ENCODE measurements at regions not wholly inside any gene's neighbourhood (a gene's known extent, or its start where the extent isn't known, plus 50 kb on each side); places are given as distances from the start of the nearest gene placed in this dataset.
"Not testable (repeated sequence)": the region's sequence is repeated elsewhere in the genome, so short reads cannot be mapped to it uniquely, and the experiment has no call there.

DNA sequence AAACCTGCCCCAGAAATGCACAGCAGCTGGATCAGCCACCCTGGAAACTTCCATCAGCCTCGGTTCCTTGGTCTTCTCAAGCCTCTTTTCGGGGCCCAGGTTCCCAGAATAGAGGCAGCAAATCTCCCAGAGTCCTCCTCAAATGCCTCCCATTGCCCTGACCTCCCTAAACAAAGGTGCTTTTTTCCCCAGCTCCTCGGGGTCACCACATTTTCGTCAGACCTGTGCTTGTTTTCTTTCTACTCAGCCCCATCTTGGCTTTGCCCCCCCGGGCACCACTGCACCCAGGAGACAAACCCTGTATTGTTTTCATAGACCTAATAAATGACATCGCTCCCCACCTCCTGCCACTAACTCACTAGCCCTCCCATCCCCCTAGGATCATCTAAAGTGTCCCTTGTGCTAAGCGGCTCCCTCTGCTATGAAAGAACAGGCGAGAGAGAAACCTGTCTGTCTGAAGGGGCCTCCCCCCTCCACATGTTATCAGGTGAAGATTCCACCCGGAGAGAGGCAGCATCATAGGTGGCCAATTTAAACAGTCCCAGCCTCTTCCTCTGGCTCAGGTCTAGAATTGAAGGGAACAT is 451.1 kb downstream of the SOX9 start:
- peaks cover 15% of the 10 kb centered on the region; the same call in 1 of the 2 replicates for H4K20me1 ChIP-seq (ENCODE audit: insufficient read depth, low read length)
- H2AFZ ChIP-seq (ENCODE audit: low read length) = no peak overlapping the region
- H3K36me3 ChIP-seq (replicated peaks; ENCODE audit: insufficient read depth, low read length) = no peaks in the 10 kb centered on the region
- no peaks in the 10 kb centered on the region for H3K9me3 ChIP-seq (replicated peaks; ENCODE audit: insufficient read depth, low read length)
- TF ChIP-seq EZH2 (optimal IDR thresholded peaks at IDR 0.05; ENCODE audit: low read depth, low read length) (no peak), EZH2phosphoT487 (IDR thresholded peaks at IDR 0.05; ENCODE audit: low read length) (no peak)
- TF ChIP-seq, protein P1, sequence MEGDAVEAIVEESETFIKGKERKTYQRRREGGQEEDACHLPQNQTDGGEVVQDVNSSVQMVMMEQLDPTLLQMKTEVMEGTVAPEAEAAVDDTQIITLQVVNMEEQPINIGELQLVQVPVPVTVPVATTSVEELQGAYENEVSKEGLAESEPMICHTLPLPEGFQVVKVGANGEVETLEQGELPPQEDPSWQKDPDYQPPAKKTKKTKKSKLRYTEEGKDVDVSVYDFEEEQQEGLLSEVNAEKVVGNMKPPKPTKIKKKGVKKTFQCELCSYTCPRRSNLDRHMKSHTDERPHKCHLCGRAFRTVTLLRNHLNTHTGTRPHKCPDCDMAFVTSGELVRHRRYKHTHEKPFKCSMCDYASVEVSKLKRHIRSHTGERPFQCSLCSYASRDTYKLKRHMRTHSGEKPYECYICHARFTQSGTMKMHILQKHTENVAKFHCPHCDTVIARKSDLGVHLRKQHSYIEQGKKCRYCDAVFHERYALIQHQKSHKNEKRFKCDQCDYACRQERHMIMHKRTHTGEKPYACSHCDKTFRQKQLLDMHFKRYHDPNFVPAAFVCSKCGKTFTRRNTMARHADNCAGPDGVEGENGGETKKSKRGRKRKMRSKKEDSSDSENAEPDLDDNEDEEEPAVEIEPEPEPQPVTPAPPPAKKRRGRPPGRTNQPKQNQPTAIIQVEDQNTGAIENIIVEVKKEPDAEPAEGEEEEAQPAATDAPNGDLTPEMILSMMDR (IDR thresholded peaks at IDR 0.05; ENCODE audit: low read length) = no peak
- DNase-seq = no peak
- H3K4me3 ChIP-seq (ENCODE audit: low read length) = no peak overlapping the region
- H3K9me2 ChIP-seq (replicated peaks; ENCODE audit: insufficient read depth, low read length) = no peaks in the 10 kb centered on the region
- H3K4me1 ChIP-seq (ENCODE audit: low read length) = peaks cover 7% of the 10 kb centered on the region; the same call in 1 of the 2 replicates
- H3K79me2 ChIP-seq (ENCODE audit: low read length) = peaks cover 100% of the 10 kb centered on the region
- H3F3A ChIP-seq (ENCODE audit: insufficient read depth, low read length) = no peaks in the 10 kb centered on the region
- H3K4me2 ChIP-seq (ENCODE audit: low read depth, low read length) = no peak overlapping the region
- no peaks in the 10 kb centered on the region for H3K27me3 ChIP-seq (replicated peaks; ENCODE audit: insufficient read depth, low read length)
- no peak overlapping the region for H3K27ac ChIP-seq (ENCODE audit: low read length)
- no peak overlapping the region for H3K9ac ChIP-seq (ENCODE audit: low read length)

DNA sequence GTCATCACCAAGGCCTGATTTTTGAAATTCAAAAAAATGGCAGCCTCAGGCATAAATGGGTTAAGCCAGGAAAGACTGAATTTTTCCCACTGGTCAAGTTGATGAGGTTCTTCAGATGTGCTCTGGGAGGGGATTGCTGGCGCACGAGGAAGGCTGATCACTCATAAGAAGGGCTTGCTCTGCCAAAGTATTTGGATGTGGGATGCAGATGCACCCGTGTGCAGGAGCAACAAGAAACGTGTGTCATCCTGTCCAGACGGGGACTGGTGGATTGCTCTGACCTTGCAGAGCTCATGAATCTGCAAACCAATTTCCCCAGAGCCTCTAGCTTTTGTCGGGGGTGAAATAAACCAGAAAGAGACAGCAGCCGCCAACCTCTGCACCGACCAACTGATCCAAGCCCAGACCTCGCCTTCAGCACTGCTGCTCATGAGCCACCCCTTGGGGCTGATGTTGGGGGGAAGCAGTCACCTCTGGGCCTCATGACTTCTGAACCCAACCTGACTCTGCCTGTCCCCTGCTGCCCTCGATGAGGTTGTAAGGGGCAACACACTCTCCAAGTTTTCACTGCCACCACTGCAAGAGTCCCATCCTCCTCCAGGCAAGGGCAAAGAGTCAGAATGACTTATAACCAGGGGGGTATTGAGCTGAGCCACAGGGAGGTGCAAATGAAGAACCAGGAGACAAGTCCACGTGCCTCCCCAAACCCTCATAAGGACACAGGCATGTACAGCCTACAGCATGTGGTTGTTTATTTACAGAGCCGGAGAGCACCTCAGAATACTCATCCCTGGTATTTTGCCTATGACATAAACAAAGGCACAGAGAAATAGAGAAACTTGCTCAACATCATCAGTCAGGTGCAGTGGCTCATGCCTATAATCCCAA is 452.0 kb downstream of the SOX9 start:
- no peaks in the 10 kb centered on the region for H3F3A ChIP-seq (ENCODE audit: insufficient read depth, low read length)
- no peaks in the 10 kb centered on the region for H3K36me3 ChIP-seq (replicated peaks; ENCODE audit: insufficient read depth, low read length)
- no peaks in the 10 kb centered on the region for H3K4me1 ChIP-seq (ENCODE audit: low read length)
- no peak overlapping the region for H3K4me3 ChIP-seq (ENCODE audit: low read length)
- no peak overlapping the region for H3K9ac ChIP-seq (ENCODE audit: low read length)
- H3K4me2 ChIP-seq (ENCODE audit: low read depth, low read length) = no peak overlapping the region
- no peak for DNase-seq
- H2AFZ ChIP-seq (ENCODE audit: low read length) = no peak overlapping the region
- no peaks in the 10 kb centered on the region for H3K9me3 ChIP-seq (replicated peaks; ENCODE audit: insufficient read depth, low read length)
- H4K20me1 ChIP-seq (ENCODE audit: insufficient read depth, low read length) = peaks cover 20% of the 10 kb centered on the region; the same call in 1 of the 2 replicates
- H3K27me3 ChIP-seq (replicated peaks; ENCODE audit: insufficient read depth, low read length) = no peaks in the 10 kb centered on the region
- no peaks in the 10 kb centered on the region for H3K9me2 ChIP-seq (replicated peaks; ENCODE audit: insufficient read depth, low read length)
- H3K79me2 ChIP-seq (ENCODE audit: low read length) = peaks cover 100% of the 10 kb centered on the region
- H3K27ac ChIP-seq (ENCODE audit: low read length) = no peak overlapping the region
- TF ChIP-seq EZH2 (optimal IDR thresholded peaks at IDR 0.05; ENCODE audit: low read depth, low read length) (no peak), EZH2phosphoT487 (IDR thresholded peaks at IDR 0.05; ENCODE audit: low read length) (no peak)
- TF ChIP-seq, protein P1 (IDR thresholded peaks at IDR 0.05; ENCODE audit: low read length) = no peak

DNA sequence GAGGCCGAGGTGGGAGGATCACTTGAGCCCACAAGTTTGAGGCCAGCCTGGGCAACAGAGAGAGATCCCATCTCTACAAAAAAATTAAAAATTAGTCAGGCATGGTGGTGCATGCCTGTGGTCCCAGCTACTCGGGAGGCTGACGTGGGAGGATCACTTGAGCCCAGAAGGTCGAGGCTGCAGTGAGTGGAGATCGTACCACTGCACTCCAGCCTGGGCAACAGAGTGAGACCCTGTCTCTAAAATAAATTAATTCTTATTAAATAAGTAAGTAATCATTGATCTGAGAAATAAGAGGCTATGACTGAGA is 452.6 kb downstream of the SOX9 start:
- Histone ChIP-seq H3K79me2 (ENCODE audit: low read length) (peaks cover 100% of the 10 kb centered on the region), H4K20me1 (ENCODE audit: insufficient read depth, low read length) (peaks cover 24% of the 10 kb centered on the region; the same call in 1 of the 2 replicates)
- not testable (repeated sequence) for H3F3A ChIP-seq (ENCODE audit: insufficient read depth, low read length); DNase-seq; H3K9me2 ChIP-seq (replicated peaks; ENCODE audit: insufficient read depth, low read length); H3K4me1 ChIP-seq (ENCODE audit: low read length); H3K36me3 ChIP-seq (replicated peaks; ENCODE audit: insufficient read depth, low read length); H3K9me3 ChIP-seq (replicated peaks; ENCODE audit: insufficient read depth, low read length); H3K4me3 ChIP-seq (ENCODE audit: low read length); H3K27ac ChIP-seq (ENCODE audit: low read length); H3K9ac ChIP-seq (ENCODE audit: low read length); H3K27me3 ChIP-seq (replicated peaks; ENCODE audit: insufficient read depth, low read length); H2AFZ ChIP-seq (ENCODE audit: low read length); H3K4me2 ChIP-seq (ENCODE audit: low read depth, low read length)
